ENCODE measurements at regions not wholly inside any gene's neighbourhood (a gene's known extent, or its start where the extent isn't known, plus 50 kb on each side); places are given as distances from the start of the nearest gene placed in this dataset.

DNA sequence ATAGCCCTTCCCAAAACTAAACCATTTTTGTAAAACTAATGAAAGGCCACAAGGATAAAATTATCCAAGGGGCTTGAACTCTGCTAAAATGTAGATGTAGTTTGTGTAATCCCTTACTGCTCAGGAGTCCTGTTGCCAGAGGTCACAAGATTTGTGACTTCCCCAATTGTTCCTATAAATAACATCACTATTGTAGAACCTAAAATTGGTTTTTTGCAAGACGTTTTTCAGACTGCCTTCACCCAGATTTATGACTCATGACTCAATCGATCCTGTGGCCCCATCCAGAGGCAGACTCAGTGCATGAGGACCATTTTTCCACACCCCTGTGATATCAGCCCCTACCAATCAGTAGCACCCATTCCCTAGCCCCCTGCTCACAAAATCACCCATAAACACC, 61.5 kb upstream of the RASSF8 start:
- no peak for DNase-seq (ENCODE audit: low read depth in 2 of 2)
- no peak overlapping the region for H2AFZ ChIP-seq (ENCODE audit: low read length)
- H3K27me3 ChIP-seq (ENCODE audit: control insufficient read depth, insufficient read depth, low read length): no peaks in the 10 kb centered on the region
- H3K4me3 ChIP-seq (replicated peaks in 1 of 4; ENCODE audit: control extremely low read depth in 1 of 4, insufficient read depth in 1 of 4, low read depth in 3 of 4, low read length in 4 of 4): no peak overlapping the region
- H3K9me3 ChIP-seq (ENCODE audit: control insufficient read depth, insufficient read depth, low read depth, low read length): no peaks in the 10 kb centered on the region
- no peaks in the 10 kb centered on the region for H3K4me1 ChIP-seq (ENCODE audit: control insufficient read depth, extremely low read depth, insufficient read depth, low read length)
- no peak overlapping the region for H3K27ac ChIP-seq (ENCODE audit: insufficient read depth, low read length)
- no peak overlapping the region for H3K9ac ChIP-seq (ENCODE audit: insufficient read depth, low read length)
- no peak overlapping the region for H3K4me2 ChIP-seq (ENCODE audit: extremely low read depth, insufficient read depth, low read length)
- H4K20me1 ChIP-seq (ENCODE audit: control insufficient read depth, extremely low read depth, insufficient read depth, low read length): no peaks in the 10 kb centered on the region
- H3K36me3 ChIP-seq (ENCODE audit: control insufficient read depth, insufficient read depth, low read length): no peaks in the 10 kb centered on the region
- TF ChIP-seq, protein P1, sequence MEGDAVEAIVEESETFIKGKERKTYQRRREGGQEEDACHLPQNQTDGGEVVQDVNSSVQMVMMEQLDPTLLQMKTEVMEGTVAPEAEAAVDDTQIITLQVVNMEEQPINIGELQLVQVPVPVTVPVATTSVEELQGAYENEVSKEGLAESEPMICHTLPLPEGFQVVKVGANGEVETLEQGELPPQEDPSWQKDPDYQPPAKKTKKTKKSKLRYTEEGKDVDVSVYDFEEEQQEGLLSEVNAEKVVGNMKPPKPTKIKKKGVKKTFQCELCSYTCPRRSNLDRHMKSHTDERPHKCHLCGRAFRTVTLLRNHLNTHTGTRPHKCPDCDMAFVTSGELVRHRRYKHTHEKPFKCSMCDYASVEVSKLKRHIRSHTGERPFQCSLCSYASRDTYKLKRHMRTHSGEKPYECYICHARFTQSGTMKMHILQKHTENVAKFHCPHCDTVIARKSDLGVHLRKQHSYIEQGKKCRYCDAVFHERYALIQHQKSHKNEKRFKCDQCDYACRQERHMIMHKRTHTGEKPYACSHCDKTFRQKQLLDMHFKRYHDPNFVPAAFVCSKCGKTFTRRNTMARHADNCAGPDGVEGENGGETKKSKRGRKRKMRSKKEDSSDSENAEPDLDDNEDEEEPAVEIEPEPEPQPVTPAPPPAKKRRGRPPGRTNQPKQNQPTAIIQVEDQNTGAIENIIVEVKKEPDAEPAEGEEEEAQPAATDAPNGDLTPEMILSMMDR (conservative IDR thresholded peaks at IDR 0.05 in 1 of 2, IDR thresholded peaks at IDR 0.05 in 1 of 2; ENCODE audit: low read depth in 1 of 2, low read length in 2 of 2): no peak
- no peak for TF ChIP-seq EZH2 (IDR thresholded peaks at IDR 0.05; ENCODE audit: low read length, missing control alignments)
- H3K79me2 ChIP-seq (ENCODE audit: control insufficient read depth, insufficient read depth, low read length): no peaks in the 10 kb centered on the region

- H2AFZ ChIP-seq (ENCODE audit: low read length): no peak overlapping the region
- TF ChIP-seq, protein P1 (conservative IDR thresholded peaks at IDR 0.05 in 1 of 2, IDR thresholded peaks at IDR 0.05 in 1 of 2; ENCODE audit: low read depth in 1 of 2, low read length in 2 of 2): no peak
- no peak for TF ChIP-seq EZH2 (IDR thresholded peaks at IDR 0.05; ENCODE audit: low read length, missing control alignments)
- H3K36me3 ChIP-seq (ENCODE audit: control insufficient read depth, insufficient read depth, low read length): no peaks in the 10 kb centered on the region
- no peaks in the 10 kb centered on the region for H3K9me3 ChIP-seq (ENCODE audit: control insufficient read depth, insufficient read depth, low read depth, low read length)
- DNase-seq (ENCODE audit: low read depth in 2 of 2): no peak
- H3K4me3 ChIP-seq (replicated peaks in 1 of 4; ENCODE audit: control extremely low read depth in 1 of 4, insufficient read depth in 1 of 4, low read depth in 3 of 4, low read length in 4 of 4): no peak overlapping the region
- H4K20me1 ChIP-seq (ENCODE audit: control insufficient read depth, extremely low read depth, insufficient read depth, low read length): no peaks in the 10 kb centered on the region
- no peaks in the 10 kb centered on the region for H3K27me3 ChIP-seq (ENCODE audit: control insufficient read depth, insufficient read depth, low read length)
- H3K27ac ChIP-seq (ENCODE audit: insufficient read depth, low read length): no peak overlapping the region
- no peak overlapping the region for H3K9ac ChIP-seq (ENCODE audit: insufficient read depth, low read length)
- no peaks in the 10 kb centered on the region for H3K4me1 ChIP-seq (ENCODE audit: control insufficient read depth, extremely low read depth, insufficient read depth, low read length)
- H3K79me2 ChIP-seq (ENCODE audit: control insufficient read depth, insufficient read depth, low read length): no peaks in the 10 kb centered on the region
- H3K4me2 ChIP-seq (ENCODE audit: extremely low read depth, insufficient read depth, low read length): no peak overlapping the region
These were observed 54.8 kb upstream of the RASSF8 start for GRCh38 chr12:25903603-25904245.

DNA sequence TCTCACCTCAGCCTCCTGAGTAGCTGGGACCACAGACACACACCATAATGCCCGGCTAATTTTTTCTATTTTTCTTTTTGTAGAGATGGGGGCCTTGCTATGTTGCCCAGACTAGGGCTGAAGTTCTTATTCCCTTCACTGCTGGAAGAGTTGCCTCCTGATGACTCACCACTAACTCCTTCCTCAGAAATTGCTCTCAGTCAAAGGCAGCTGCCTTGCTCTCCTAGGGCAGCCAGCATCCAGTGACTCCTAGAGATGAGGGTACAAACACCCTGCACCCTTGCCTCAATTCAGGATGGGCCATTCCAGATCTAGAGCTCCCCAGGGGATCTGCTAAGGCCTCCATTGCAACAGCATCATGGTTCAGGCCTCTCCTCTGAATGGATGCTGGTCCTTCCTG, 54.0 kb upstream of the RASSF8 start:
- Histone ChIP-seq H3K36me3 (ENCODE audit: control insufficient read depth, insufficient read depth, low read length) (no peaks in the 10 kb centered on the region), H3K79me2 (ENCODE audit: control insufficient read depth, insufficient read depth, low read length) (no peaks in the 10 kb centered on the region), H3K9me3 (ENCODE audit: control insufficient read depth, insufficient read depth, low read depth, low read length) (no peaks in the 10 kb centered on the region), H3K4me3 (replicated peaks in 1 of 4; ENCODE audit: control extremely low read depth in 1 of 4, insufficient read depth in 1 of 4, low read depth in 3 of 4, low read length in 4 of 4) (no peak overlapping the region), H3K27ac (ENCODE audit: insufficient read depth, low read length) (no peak overlapping the region), H3K27me3 (ENCODE audit: control insufficient read depth, insufficient read depth, low read length) (no peaks in the 10 kb centered on the region), H3K4me2 (ENCODE audit: extremely low read depth, insufficient read depth, low read length) (no peak overlapping the region), H2AFZ (ENCODE audit: low read length) (no peak overlapping the region), H3K9ac (ENCODE audit: insufficient read depth, low read length) (no peak overlapping the region), H4K20me1 (ENCODE audit: control insufficient read depth, extremely low read depth, insufficient read depth, low read length) (no peaks in the 10 kb centered on the region), H3K4me1 (ENCODE audit: control insufficient read depth, extremely low read depth, insufficient read depth, low read length) (no peaks in the 10 kb centered on the region)
- peak; percentile 6 to 20 for DNase-seq (ENCODE audit: low read depth in 2 of 2)
- no peak for TF ChIP-seq EZH2 (IDR thresholded peaks at IDR 0.05; ENCODE audit: low read length, missing control alignments)
- TF ChIP-seq, protein P1 (conservative IDR thresholded peaks at IDR 0.05 in 1 of 2, IDR thresholded peaks at IDR 0.05 in 1 of 2; ENCODE audit: low read depth in 1 of 2, low read length in 2 of 2): no peak

All from fibroblast of lung (primary cell).